OCI-LY1 (cell line): ENCODE measurements at regions not wholly inside any gene's neighbourhood (a gene's known extent, or its start where the extent isn't known, plus 50 kb on each side); places are given as distances from the start of the nearest gene placed in this dataset.

Source experiments
- H2AFZ ChIP-seq: fragments of 200-600 bp; sonication (generic), shearing (Covaris generic); 2 replicates; pipeline ENCODE4 v1.6.0; 2014; ENCODE audit warnings: antibody characterized with exemption, mild to moderate bottlenecking, low read length
- H3F3A ChIP-seq: fragments of 200-600 bp; sonication (generic), shearing (Covaris generic); 2 replicates; pipeline ENCODE4 v1.6.0; 2014; ENCODE audit warnings: mild to moderate bottlenecking, antibody characterized with exemption, low read length, moderate library complexity; ENCODE audit not compliant: insufficient read depth
- H3K27ac ChIP-seq: fragments of 200-600 bp; sonication (generic); 2 replicates; pipeline ENCODE4 v1.5.1; 2014; ENCODE audit warnings: low read length, mixed run types, mild to moderate bottlenecking, low read depth; ENCODE audit not compliant: poor library complexity, severe bottlenecking
- H3K27me3 ChIP-seq: fragments of 200-600 bp; sonication (generic); 2 replicates; pipeline ENCODE4 v1.6.0; 2014; ENCODE audit warnings: antibody characterized with exemption, mild to moderate bottlenecking, low read length, moderate library complexity; ENCODE audit not compliant: insufficient read depth
- H3K36me3 ChIP-seq: fragments of 200-600 bp; sonication (generic); 2 replicates; pipeline ENCODE4 v1.6.1; 2014; ENCODE audit warnings: mild to moderate bottlenecking, antibody characterized with exemption, low read length, moderate library complexity, mixed read lengths; ENCODE audit not compliant: insufficient read depth
- H3K4me1 ChIP-seq: fragments of 200-600 bp; sonication (generic); 2 replicates; pipeline ENCODE4 v1.5.1; 2014; ENCODE audit warnings: mild to moderate bottlenecking, low read length, moderate library complexity; ENCODE audit not compliant: insufficient read depth, severe bottlenecking
- H3K4me2 ChIP-seq: fragments of 200-600 bp; sonication (generic), shearing (Covaris generic); 2 replicates; pipeline ENCODE4 v1.6.1; 2014; ENCODE audit warnings: low read length
- H3K4me3 ChIP-seq: fragments of 200-600 bp; sonication (generic); 2 replicates; pipeline ENCODE4 v1.5.1; 2014; ENCODE audit warnings: low read length, low read depth, mild to moderate bottlenecking, mixed read lengths; ENCODE audit not compliant: poor library complexity, severe bottlenecking
- H3K79me2 ChIP-seq: fragments of 200-600 bp; shearing (Covaris generic); 2 replicates; pipeline ENCODE4 v1.6.1; 2016; ENCODE audit warnings: mixed run types, low read length, mixed read lengths; ENCODE audit not compliant: insufficient read depth
- H3K9ac ChIP-seq: fragments of 200-600 bp; sonication (generic), shearing (Covaris generic); 2 replicates; pipeline ENCODE4 v1.6.1; 2014; ENCODE audit warnings: mild to moderate bottlenecking, low read length, mixed read lengths
- H3K9me2 ChIP-seq: fragments of 200-600 bp; sonication (generic), shearing (Covaris generic); 2 replicates; pipeline ENCODE4 v1.6.1; 2014; ENCODE audit warnings: low read depth, mild to moderate bottlenecking, low read length, mixed read lengths
- H3K9me3 ChIP-seq: fragments of 200-600 bp; shearing (Covaris generic); 2 replicates; pipeline ENCODE4 v1.6.1; 2014; ENCODE audit warnings: low read length, mixed read lengths
- H4K20me1 ChIP-seq: fragments of 200-600 bp; sonication (generic), shearing (Covaris generic); 2 replicates; pipeline ENCODE4 v1.6.0; 2016; ENCODE audit warnings: mild to moderate bottlenecking, low read length; ENCODE audit not compliant: insufficient read depth
- EZH2 ChIP-seq: fragments of 200-600 bp; sonication (generic), shearing (Covaris generic); IDR thresholded peaks from 2 replicates; pipeline ENCODE4 v1.8.0; 2017; ENCODE audit warnings: borderline replicate concordance, mixed run types, mild to moderate bottlenecking, antibody characterized with exemption, low read length, moderate library complexity, mixed read lengths
- TF ChIP-seq, protein P1 (sequence below): fragments of 200-600 bp; sonication (generic), shearing (Covaris generic); IDR thresholded peaks from 2 replicates; pipeline ENCODE4 v1.5.1; 2017; ENCODE audit warnings: mild to moderate bottlenecking, antibody characterized with exemption, low read length, moderate library complexity, mixed read lengths

DNA sequence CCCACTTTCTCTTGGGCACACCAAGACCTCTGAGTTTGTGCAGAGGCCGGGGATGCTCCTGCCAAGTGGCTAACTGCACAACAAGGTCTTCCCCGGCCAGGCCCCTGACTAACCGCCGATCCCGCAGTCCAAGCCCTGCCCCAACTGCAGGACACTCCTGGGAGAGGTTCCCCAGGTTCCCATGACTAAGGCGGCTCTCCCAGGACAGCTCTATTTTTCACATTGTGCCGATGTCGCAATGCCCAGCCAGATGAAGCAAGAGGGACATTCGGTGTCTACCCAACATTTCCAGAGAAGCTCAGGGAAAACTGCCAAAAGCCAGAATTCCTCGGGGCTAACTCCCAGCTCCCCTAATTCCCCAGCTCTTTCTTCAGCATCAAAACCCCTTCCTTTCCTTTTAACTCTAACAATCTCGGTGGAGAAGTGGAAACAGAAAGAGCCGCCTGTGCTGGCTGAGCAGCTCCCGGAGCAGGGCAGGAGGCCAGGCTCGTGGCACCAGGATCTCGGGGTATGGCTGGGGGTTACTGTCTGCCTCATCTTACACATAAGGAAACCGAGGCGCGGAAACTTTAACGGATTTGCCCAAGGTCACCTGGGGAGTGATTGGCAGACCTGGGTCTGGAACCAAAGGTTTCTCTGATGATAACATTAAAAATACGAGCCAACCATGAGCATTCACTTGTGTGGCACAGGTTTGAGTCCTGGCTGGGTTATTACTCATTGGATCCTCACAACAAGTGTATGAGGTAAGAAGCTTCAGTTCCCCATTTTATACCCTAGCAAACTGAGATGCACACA lies 318.2 kb downstream of the BCL11B start:
- Histone ChIP-seq H3K27ac (no peak overlapping the region), H3K4me3 (no peak overlapping the region), H3K9me2 (no peaks in the 10 kb centered on the region), H4K20me1 (no peaks in the 10 kb centered on the region), H3K36me3 (no peaks in the 10 kb centered on the region), H3K9ac (no peak overlapping the region), H3K27me3 (no peaks in the 10 kb centered on the region), H3K4me1 (no peaks in the 10 kb centered on the region), H2AFZ (no peak overlapping the region), H3K79me2 (no peaks in the 10 kb centered on the region), H3F3A (no peaks in the 10 kb centered on the region), H3K9me3 (no peaks in the 10 kb centered on the region), H3K4me2 (no peak overlapping the region)
- TF ChIP-seq, protein P1, sequence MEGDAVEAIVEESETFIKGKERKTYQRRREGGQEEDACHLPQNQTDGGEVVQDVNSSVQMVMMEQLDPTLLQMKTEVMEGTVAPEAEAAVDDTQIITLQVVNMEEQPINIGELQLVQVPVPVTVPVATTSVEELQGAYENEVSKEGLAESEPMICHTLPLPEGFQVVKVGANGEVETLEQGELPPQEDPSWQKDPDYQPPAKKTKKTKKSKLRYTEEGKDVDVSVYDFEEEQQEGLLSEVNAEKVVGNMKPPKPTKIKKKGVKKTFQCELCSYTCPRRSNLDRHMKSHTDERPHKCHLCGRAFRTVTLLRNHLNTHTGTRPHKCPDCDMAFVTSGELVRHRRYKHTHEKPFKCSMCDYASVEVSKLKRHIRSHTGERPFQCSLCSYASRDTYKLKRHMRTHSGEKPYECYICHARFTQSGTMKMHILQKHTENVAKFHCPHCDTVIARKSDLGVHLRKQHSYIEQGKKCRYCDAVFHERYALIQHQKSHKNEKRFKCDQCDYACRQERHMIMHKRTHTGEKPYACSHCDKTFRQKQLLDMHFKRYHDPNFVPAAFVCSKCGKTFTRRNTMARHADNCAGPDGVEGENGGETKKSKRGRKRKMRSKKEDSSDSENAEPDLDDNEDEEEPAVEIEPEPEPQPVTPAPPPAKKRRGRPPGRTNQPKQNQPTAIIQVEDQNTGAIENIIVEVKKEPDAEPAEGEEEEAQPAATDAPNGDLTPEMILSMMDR: no peak
- TF ChIP-seq EZH2: no peak

DNA sequence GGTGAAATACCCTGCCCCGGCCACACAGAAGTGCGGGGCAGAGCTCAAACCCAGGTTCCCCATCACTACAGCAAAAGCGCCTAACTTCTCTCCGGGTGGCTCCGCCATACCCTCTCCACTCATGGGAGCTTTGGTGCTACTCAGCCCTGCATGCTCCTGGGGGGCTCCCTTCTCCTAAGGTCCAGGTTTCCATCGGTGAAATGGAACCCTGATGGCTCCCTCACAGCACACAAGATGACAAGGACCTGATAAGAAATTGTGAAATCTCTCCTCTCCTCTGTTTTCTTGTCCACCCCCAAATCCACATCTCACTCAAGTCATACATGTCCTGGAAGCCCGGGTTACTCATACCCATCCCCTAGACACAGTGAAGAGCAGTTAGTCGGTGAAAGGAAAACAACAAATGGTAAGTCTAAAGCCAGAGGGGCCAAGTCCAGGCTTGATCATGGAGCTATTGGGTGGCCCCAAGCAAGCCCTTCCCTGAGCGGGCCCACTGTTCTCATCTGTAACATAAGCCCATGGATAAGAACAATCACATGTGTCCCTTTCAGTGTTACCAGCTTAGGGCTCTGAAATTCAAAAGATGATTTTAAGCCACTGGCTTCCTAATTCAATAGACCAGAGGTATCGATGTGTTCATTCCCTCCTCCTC lies 317.5 kb downstream of the BCL11B start:
- no peak overlapping the region for H3K27ac ChIP-seq
- H3K4me3 ChIP-seq: no peak overlapping the region
- H3K4me1 ChIP-seq: no peaks in the 10 kb centered on the region
- no peak for TF ChIP-seq EZH2
- TF ChIP-seq, protein P1: no peak
- H3K79me2 ChIP-seq: no peaks in the 10 kb centered on the region
- no peaks in the 10 kb centered on the region for H3K27me3 ChIP-seq
- no peaks in the 10 kb centered on the region for H3K9me2 ChIP-seq
- H3K9ac ChIP-seq: no peak overlapping the region
- H2AFZ ChIP-seq: no peak overlapping the region
- no peaks in the 10 kb centered on the region for H4K20me1 ChIP-seq
- no peak overlapping the region for H3K4me2 ChIP-seq
- H3K36me3 ChIP-seq: no peaks in the 10 kb centered on the region
- H3K9me3 ChIP-seq: no peaks in the 10 kb centered on the region
- no peaks in the 10 kb centered on the region for H3F3A ChIP-seq

DNA sequence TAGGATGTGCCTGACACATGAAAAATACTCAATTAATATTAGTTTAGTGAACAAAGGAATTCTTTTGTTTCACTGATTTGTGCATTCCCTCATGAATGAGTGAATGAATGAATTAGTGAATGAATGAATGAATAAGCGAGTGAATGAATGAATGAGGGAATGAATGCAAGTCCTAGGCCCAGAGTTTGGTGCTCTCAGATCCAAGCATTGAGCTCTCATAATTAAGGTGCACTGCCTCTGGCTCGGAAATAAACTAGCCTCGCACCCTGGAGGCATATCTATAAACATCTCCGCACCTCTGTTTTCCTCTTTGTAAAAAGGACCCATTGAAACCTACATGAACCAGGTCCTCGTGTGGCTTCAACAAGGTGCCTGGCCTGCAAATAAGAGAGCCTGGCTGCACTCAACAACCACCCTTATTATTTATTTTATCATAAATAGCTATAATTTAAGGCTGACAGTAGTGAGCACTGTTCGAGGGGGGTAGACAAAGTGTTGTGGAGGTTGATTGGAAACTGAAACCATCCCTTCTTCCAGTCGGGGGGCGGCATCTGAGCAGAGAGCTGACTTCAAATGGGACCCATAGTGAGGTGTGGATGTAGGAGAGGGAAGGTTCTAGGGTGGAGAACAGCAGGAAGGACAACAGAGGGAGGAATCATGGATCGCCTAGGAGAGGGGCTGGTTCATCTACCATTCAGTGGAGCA lies 316.8 kb downstream of the BCL11B start:
- Histone ChIP-seq H3K9me3 (no peaks in the 10 kb centered on the region), H3K4me1 (no peaks in the 10 kb centered on the region), H3K9ac (no peak overlapping the region), H3K27ac (no peak overlapping the region), H3K4me2 (no peak overlapping the region), H4K20me1 (no peaks in the 10 kb centered on the region), H3K79me2 (no peaks in the 10 kb centered on the region), H3K4me3 (no peak overlapping the region), H2AFZ (no peak overlapping the region), H3K9me2 (no peaks in the 10 kb centered on the region), H3K36me3 (no peaks in the 10 kb centered on the region), H3F3A (no peaks in the 10 kb centered on the region), H3K27me3 (no peaks in the 10 kb centered on the region)
- TF ChIP-seq EZH2: no peak
- TF ChIP-seq, protein P1: no peak
